ENCODE measurements at regions not wholly inside any gene's neighbourhood (a gene's known extent, or its start where the extent isn't known, plus 50 kb on each side); places are given as distances from the start of the nearest gene placed in this dataset.

GRCh38 chr17:55659661-55660060 lies 63.0 kb downstream of the TMEM100 start:
- 84% methylated on average over 2 of the region's 2 CpGs; no CpG with 5 or more reads in 1 of the 2 experiments for WGBS, 2 experiments (ENCODE audit: extremely low coverage in 1 of 2, insufficient coverage in 1 of 2, insufficient read length in 1 of 2, insufficient replicate concordance in 2 of 2, low coverage in 1 of 2, low lambda C conversion rate in 2 of 2, missing lambda C conversion rate in 1 of 2)
- no peak overlapping the region for H3K4me2 ChIP-seq (ENCODE audit: insufficient read depth in 1 of 2, low read depth in 2 of 2, low read length in 2 of 2)
- no peak for FAIRE-seq

More at GRCh38 chr17:55659661-55660060, 63.0 kb downstream of the TMEM100 start:
- Histone ChIP-seq H2AFZ (ENCODE audit: low read length) (no peak overlapping the region), H2BK120ac (replicated peaks; ENCODE audit: low read depth, low read length) (no peak overlapping the region), H4K5ac (ENCODE audit: insufficient read length, low read depth, low read length) (no peak overlapping the region), H3K27ac (ENCODE audit: low read depth, low read length) (no peak overlapping the region), H2BK15ac (ENCODE audit: low read length) (no peak overlapping the region), H3K4me3 (ENCODE audit: extremely low read depth in 1 of 4, insufficient read depth in 2 of 4, low read depth in 3 of 4, low read length in 4 of 4) (no peak overlapping the region), H3K36me3 (ENCODE audit: control insufficient read depth in 2 of 4, insufficient read depth in 4 of 4, low read length in 3 of 4) (no peaks in the 10 kb centered on the region), H3K79me1 (ENCODE audit: low read depth, low read length) (no peaks in the 10 kb centered on the region), H3K18ac (ENCODE audit: extremely low read depth, low read length) (no peak overlapping the region), H3K14ac (ENCODE audit: insufficient read length) (no peak overlapping the region), H3K4ac (replicated peaks; ENCODE audit: insufficient read length, low read depth, low read length) (no peak overlapping the region), H3K27me3 (replicated peaks in 1 of 4; ENCODE audit: control insufficient read depth in 3 of 4, extremely low read depth in 1 of 4, insufficient read depth in 3 of 4, low read length in 3 of 4) (no peaks in the 10 kb centered on the region), H4K20me1 (replicated peaks in 1 of 2; ENCODE audit: control insufficient read depth in 1 of 2, insufficient read depth in 2 of 2, low read length in 2 of 2) (no peaks in the 10 kb centered on the region), H2BK20ac (ENCODE audit: low read length) (no peak overlapping the region), H3K9ac (replicated peaks in 1 of 4; ENCODE audit: extremely low read depth in 1 of 4, low read depth in 3 of 4, low read length in 3 of 4) (no peak overlapping the region), H3K9me3 (ENCODE audit: insufficient read depth in 2 of 2, low read depth in 1 of 2, low read length in 1 of 2) (no peaks in the 10 kb centered on the region), H3K4me1 (replicated peaks in 1 of 4; ENCODE audit: control insufficient read depth in 3 of 4, insufficient read depth in 4 of 4, low read length in 3 of 4) (no peaks in the 10 kb centered on the region; a peak in 1 of 7 replicates), H3K23me2 (ENCODE audit: low read depth, low read length) (no peaks in the 10 kb centered on the region), H3K23ac (ENCODE audit: insufficient read length) (no peak overlapping the region), H4K91ac (replicated peaks; ENCODE audit: insufficient read length, low read length) (no peak overlapping the region), H3K56ac (replicated peaks; ENCODE audit: insufficient read length, low read depth, low read length) (no peak overlapping the region), H2BK5ac (ENCODE audit: low read depth, low read length) (no peak overlapping the region), H2AK5ac (ENCODE audit: low read depth, low read length) (no peak overlapping the region), H3K79me2 (ENCODE audit: control insufficient read depth in 1 of 2, insufficient read depth in 2 of 2, low read length in 2 of 2) (no peaks in the 10 kb centered on the region), H4K8ac (ENCODE audit: extremely low read depth, insufficient read depth, low read length) (no peak overlapping the region), H2BK12ac (ENCODE audit: low read depth, low read length) (no peak overlapping the region)
- POLR2A ChIA-PET (ENCODE audit: partially characterized antibody): no interaction called here
- DNase-seq (ENCODE audit: low read depth in 1 of 2, low spot score in 2 of 2): no peak
- CTCF ChIA-PET (ENCODE audit: partially characterized antibody): interaction anchor here (1.1 to 1.4 kb wide), 2 partner anchors 9 to 18 kb away, joined by 3 to 4 read pairs; no protein-coding TSS in a partner anchor
- TF ChIP-seq CTBP2 (IDR thresholded peaks at IDR 0.05; ENCODE audit: borderline replicate concordance, insufficient read depth, insufficient read length, low read length) (no peak), JUN (IDR thresholded peaks at IDR 0.05; ENCODE audit: low read depth, low read length) (no peak), SP1 (IDR thresholded peaks at IDR 0.05; ENCODE audit: low read depth, low read length) (no peak), RBBP5 (IDR thresholded peaks at IDR 0.05; ENCODE audit: borderline replicate concordance, low read depth, low read length) (no peak), HDAC2 (IDR thresholded peaks at IDR 0.05; ENCODE audit: borderline replicate concordance in 1 of 2, low read depth in 2 of 2, low read length in 2 of 2) (no peak), YY1 (IDR thresholded peaks at IDR 0.05; ENCODE audit: low read depth, low read length) (no peak), RNF2 (IDR thresholded peaks at IDR 0.05; ENCODE audit: borderline replicate concordance, low read depth, low read length, missing control alignments, poor library complexity, severe bottlenecking) (no peak), MAFK (IDR thresholded peaks at IDR 0.05; ENCODE audit: low read depth, low read length) (no peak), CREB1 (IDR thresholded peaks at IDR 0.05) (no peak), SUZ12 (IDR thresholded peaks at IDR 0.05; ENCODE audit: low read length) (no peak)
- TF ChIP-seq, protein P1, sequence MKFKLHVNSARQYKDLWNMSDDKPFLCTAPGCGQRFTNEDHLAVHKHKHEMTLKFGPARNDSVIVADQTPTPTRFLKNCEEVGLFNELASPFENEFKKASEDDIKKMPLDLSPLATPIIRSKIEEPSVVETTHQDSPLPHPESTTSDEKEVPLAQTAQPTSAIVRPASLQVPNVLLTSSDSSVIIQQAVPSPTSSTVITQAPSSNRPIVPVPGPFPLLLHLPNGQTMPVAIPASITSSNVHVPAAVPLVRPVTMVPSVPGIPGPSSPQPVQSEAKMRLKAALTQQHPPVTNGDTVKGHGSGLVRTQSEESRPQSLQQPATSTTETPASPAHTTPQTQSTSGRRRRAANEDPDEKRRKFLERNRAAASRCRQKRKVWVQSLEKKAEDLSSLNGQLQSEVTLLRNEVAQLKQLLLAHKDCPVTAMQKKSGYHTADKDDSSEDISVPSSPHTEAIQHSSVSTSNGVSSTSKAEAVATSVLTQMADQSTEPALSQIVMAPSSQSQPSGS (IDR thresholded peaks at IDR 0.05; ENCODE audit: low read length): no peak

Measured in H1 (cell line).